Ovary (tissue), 7 donors: ENCODE measurements at regions not wholly inside any gene's neighbourhood (a gene's known extent, or its start where the extent isn't known, plus 50 kb on each side); places are given as distances from the start of the nearest gene placed in this dataset.

Experiments used
- DNase-seq, 5 donors: peaks; one replicate each; pipeline ENCODE4 v3.0.0-alpha.2; 2019 to 2020
- H3K27ac ChIP-seq, 2 donors: fragments of 200-600 bp; one replicate each; pipeline versions ENCODE4 v1.5.1 to v1.8.0; 2019 to 2022
- H3K27me3 ChIP-seq: fragments of 200-600 bp; one replicate; pipeline ENCODE4 v1.8.0; 2022
- H3K36me3 ChIP-seq: fragments of 200-600 bp; sonication (generic); one replicate; pipeline ENCODE4 v1.5.1; 2019
- H3K4me1 ChIP-seq: one replicate; pipeline ENCODE4 v1.8.1; 2013; ENCODE audit warnings: mild to moderate bottlenecking, moderate library complexity; ENCODE audit not compliant: insufficient read depth
- H3K4me3 ChIP-seq: fragments of 200-600 bp; sonication (generic); one replicate; pipeline ENCODE4 v1.5.1; 2017
- H3K9me3 ChIP-seq, 2 donors: fragments of 200-600 bp in 1 of 2; sonication (generic) in 1 of 2; one replicate each; pipeline versions ENCODE4 v1.5.1 to v1.8.1; 2013 to 2019; ENCODE audit warnings: mild to moderate bottlenecking in 1 of 2, moderate library complexity in 1 of 2
- EP300 ChIP-seq: sonication (generic); formaldehyde crosslinking; IDR thresholded peaks from one replicate; pipeline ENCODE4 v1.6.1; 2017; ENCODE audit warnings: antibody characterized with exemption
- POLR2A ChIP-seq: fragments of 450-650 bp; IDR thresholded peaks from one replicate; pipeline ENCODE4 v1.6.1; 2017; ENCODE audit warnings: antibody characterized with exemption, mild to moderate bottlenecking, moderate library complexity
- WGBS, 3 donors: extraction: QIAGEN DNeasy Blood & Tissue Kit in 1 of 3; methylation state at CpG; one replicate each; pipeline versions ENCODE4 v1.1.5 to v1.1.7; 2013 to 2017; 5-methylcytosine and 5-hydroxymethylcytosine counted together
- intact Hi-C, 4 donors: fragments of 100-400 bp; cut with DNase I; formaldehyde crosslinking; loops; one replicate each; pipeline versions ENCODE4 v1.11.0 to v1.15.1; 2022 to 2023
- TF ChIP-seq, protein P1 (sequence below), 3 donors: fragments of 450-650 bp in 2 of 3; fragments of 200-600 bp in 1 of 3; IDR thresholded peaks; one replicate each; pipeline versions ENCODE4 v1.5.1 to v1.8.0; 2016 to 2022; ENCODE audit warnings: antibody characterized with exemption in 3 of 3, mild to moderate bottlenecking in 1 of 3
- donor health status: DM: no; HTN: no; CAD: no; lungs with moderate emphysema.
- donor health status: DM: no; HTN: no; CAD: no.
- donor health status: Bipolar disorder and iron deficiency.
- donor health status: DM: no; HTN: no; CAD: no.
- donor health status: DM: yes; HTN: yes; CAD: no.

DNA sequence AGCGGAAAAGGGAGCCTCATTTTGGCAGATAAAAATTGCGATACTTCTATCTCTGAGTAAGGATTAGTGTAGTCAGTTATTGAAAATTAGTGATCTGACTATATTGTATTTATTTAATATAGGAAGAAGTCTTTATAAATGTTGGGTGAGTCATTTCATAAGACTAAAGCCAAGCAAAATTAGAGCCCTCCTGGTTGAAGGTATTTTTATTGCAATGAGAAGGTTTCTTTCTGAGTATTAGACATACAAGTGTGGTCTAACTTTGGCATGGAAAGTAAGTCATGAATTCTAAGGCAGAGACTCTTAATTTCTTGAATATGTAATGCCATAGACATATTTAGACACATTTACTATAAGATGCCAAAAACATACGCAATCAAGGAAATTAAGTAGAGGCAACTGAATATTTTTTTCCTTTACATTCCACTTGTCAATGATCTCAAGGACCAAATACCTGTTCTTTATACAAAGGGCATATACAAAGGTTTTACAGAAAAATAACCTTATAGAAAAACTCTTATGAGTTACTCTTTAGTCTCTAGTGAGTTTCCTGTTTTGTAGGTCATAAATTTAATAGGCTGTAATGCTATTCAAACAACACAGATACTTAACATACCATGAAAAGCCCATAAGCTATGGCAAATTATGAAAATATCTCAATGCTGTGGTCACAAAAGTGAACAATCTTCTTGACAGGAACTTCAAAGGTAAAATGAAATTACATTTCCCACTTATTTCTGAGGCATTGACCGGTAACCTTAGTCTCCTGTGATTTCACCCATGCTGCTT lies 156.6 kb upstream of the BTG1 start:
- TF ChIP-seq POLR2A (no peak), EP300 (no peak)
- TF ChIP-seq, protein P1, sequence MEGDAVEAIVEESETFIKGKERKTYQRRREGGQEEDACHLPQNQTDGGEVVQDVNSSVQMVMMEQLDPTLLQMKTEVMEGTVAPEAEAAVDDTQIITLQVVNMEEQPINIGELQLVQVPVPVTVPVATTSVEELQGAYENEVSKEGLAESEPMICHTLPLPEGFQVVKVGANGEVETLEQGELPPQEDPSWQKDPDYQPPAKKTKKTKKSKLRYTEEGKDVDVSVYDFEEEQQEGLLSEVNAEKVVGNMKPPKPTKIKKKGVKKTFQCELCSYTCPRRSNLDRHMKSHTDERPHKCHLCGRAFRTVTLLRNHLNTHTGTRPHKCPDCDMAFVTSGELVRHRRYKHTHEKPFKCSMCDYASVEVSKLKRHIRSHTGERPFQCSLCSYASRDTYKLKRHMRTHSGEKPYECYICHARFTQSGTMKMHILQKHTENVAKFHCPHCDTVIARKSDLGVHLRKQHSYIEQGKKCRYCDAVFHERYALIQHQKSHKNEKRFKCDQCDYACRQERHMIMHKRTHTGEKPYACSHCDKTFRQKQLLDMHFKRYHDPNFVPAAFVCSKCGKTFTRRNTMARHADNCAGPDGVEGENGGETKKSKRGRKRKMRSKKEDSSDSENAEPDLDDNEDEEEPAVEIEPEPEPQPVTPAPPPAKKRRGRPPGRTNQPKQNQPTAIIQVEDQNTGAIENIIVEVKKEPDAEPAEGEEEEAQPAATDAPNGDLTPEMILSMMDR (IDR thresholded peaks at IDR 0.05) = no peak
- WGBS, 3 donors = 94 to 98% (median 96%) methylated on average over 4 of the region's 4 CpGs
- intact Hi-C loops = no loop called here

DNA sequence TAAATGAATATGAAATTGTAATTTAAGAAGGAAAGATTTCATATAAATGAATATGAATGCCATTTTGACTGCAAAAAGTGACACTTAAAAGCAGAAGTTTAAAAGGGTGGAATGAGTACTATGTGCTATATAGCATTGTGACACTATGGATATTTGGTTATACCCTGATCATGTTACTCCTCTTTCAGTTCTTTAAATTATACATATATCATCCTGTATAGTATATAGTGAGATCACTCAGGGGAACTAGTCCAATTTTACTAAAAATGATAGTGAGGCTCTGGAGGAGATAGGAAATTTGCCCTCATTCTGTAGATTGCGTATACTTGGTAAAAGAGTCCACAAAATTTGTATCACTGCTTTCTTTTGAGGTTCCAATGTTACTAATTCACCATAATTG lies 155.7 kb upstream of the BTG1 start:
- Histone ChIP-seq H3K4me3 (no peak overlapping the region), H3K36me3 (no peaks in the 10 kb centered on the region), H3K4me1 (peaks cover 2% of the 10 kb centered on the region), H3K27ac (no peak overlapping the region), H3K27me3 (no peaks in the 10 kb centered on the region), H3K9me3 (no peaks in the 10 kb centered on the region)
- no peak for DNase-seq
- intact Hi-C loops = no loop called here
- WGBS, 3 donors = 89 to 98% (median 92%) methylated on average over 1 of the region's 1 CpG
- no peak for TF ChIP-seq EP300
- TF ChIP-seq, protein P1 (IDR thresholded peaks at IDR 0.05) = no peak
- TF ChIP-seq POLR2A = no peak

More for the DNA sequence above, 156.6 kb upstream of the BTG1 start:
- Histone ChIP-seq H3K27ac (no peak overlapping the region), H3K9me3 (no peaks in the 10 kb centered on the region), H3K36me3 (no peaks in the 10 kb centered on the region), H3K27me3 (no peaks in the 10 kb centered on the region), H3K4me1 (peaks cover 2% of the 10 kb centered on the region), H3K4me3 (no peak overlapping the region)
- no peak for DNase-seq

DNA sequence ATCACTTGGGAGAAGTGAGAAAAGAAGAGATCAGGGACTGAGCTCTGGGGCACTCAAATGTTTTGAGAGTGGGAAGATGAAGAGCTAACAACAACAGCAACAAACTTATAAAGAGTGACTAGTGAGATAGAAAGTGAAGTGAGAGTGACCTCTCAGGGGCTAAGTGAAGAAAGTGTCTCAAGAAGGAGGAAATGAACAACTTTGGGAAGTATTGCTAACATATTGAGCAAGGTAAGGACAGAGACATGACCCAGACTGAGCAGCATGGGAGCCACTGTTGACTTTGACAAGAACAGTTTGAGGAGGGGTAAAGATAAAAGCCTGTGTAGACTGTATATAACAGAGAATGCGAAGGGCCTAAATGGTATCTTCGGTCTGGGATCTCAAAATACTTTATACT lies 155.1 kb upstream of the BTG1 start:
- Histone ChIP-seq H3K27me3 (no peaks in the 10 kb centered on the region), H3K4me1 (peaks cover 2% of the 10 kb centered on the region), H3K36me3 (no peaks in the 10 kb centered on the region), H3K27ac (no peak overlapping the region), H3K4me3 (no peak overlapping the region), H3K9me3 (no peaks in the 10 kb centered on the region)
- DNase-seq = no peak
- intact Hi-C loops = no loop called here
- 98 to 99% (median 98%) methylated on average over 2 of the region's 2 CpGs for WGBS, 3 donors
- TF ChIP-seq EP300 (no peak), POLR2A (no peak)
- TF ChIP-seq, protein P1 (IDR thresholded peaks at IDR 0.05) = no peak

DNA sequence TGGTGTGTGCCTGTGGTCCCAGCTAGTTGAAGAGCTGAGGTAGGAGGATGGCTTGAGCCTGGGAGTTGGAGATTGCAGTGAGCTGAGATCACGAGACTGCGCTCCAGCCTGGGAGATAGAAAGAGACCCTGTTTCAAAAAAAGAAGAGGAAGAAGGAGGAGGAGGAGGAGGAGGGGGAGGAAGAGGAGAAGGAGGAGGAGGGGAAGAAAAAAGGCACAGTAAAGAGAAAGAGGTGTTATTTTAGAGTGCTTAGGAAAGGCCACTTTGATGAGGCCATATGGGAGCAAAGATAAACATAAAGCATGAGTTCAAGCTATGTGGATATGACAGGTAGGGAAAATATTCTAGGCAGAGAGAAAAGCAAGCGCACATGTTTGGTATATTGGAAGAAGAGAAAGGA lies 154.1 kb upstream of the BTG1 start:
- TF ChIP-seq, protein P1 (IDR thresholded peaks at IDR 0.05) = no peak
- TF ChIP-seq EP300 (no peak), POLR2A (no peak)
- intact Hi-C loops = no loop called here
- Histone ChIP-seq H3K27ac (no peak overlapping the region), H3K4me1 (peaks cover 2% of the 10 kb centered on the region), H3K27me3 (no peaks in the 10 kb centered on the region), H3K4me3 (no peak overlapping the region), H3K9me3 (no peaks in the 10 kb centered on the region), H3K36me3 (no peaks in the 10 kb centered on the region)
- WGBS, 3 donors = 63 to 98% (median 97%) methylated on average over 3 of the region's 3 CpGs
- no peak for DNase-seq
